Stomach (tissue), 4 donors: ENCODE measurements at regions not wholly inside any gene's neighbourhood (a gene's known extent, or its start where the extent isn't known, plus 50 kb on each side); places are given as distances from the start of the nearest gene placed in this dataset.

Experiments
- CTCF ChIP-seq, 7 experiments: fragments of 450-650 bp in 4 of 7; fragments of 200-600 bp in 3 of 7; sonication (generic) in 3 of 7; IDR thresholded peaks; one replicate each; pipeline ENCODE4 v1.5.1; 2016 to 2019; ENCODE audit warnings: antibody characterized with exemption in 7 of 7, control low read depth in 2 of 7, mild to moderate bottlenecking in 1 of 7
- EP300 ChIP-seq: sonication (generic); formaldehyde crosslinking; IDR thresholded peaks from one replicate; pipeline ENCODE4 v1.6.1; 2017; ENCODE audit warnings: antibody characterized with exemption
- POLR2A ChIP-seq, 4 donors: fragments of 450-650 bp; IDR thresholded peaks; one replicate each; pipeline ENCODE4 v1.6.1; 2016; ENCODE audit warnings: antibody characterized with exemption in 4 of 4, control low read depth in 2 of 4, mild to moderate bottlenecking in 1 of 4, moderate library complexity in 1 of 4
- POLR2AphosphoS5 ChIP-seq, 3 donors: sonication (generic); formaldehyde crosslinking; IDR thresholded peaks; one replicate each; pipeline ENCODE4 v1.6.1; 2016; ENCODE audit warnings: antibody characterized with exemption in 3 of 3

- TF ChIP-seq POLR2AphosphoS5 (IDR thresholded peaks at IDR 0.05) (no peak), CTCF (IDR thresholded peaks at IDR 0.05) (no peak), POLR2A (IDR thresholded peaks at IDR 0.05) (no peak), EP300 (no peak)
Measured at GRCh38 chr13:99104396-99104795, 96.3 kb upstream of the UBAC2 start.
